Osteoblast (primary cell): ENCODE measurements at regions not wholly inside any gene's neighbourhood (a gene's known extent, or its start where the extent isn't known, plus 50 kb on each side); places are given as distances from the start of the nearest gene placed in this dataset.

Experiments
- DNase-seq: peaks from one replicate; pipeline ENCODE4 v3.0.0; 2011; ENCODE audit warnings: low spot score, mixed read lengths; ENCODE audit not compliant: insufficient read length; ENCODE audit errors: missing footprints
- H2AFZ ChIP-seq: 2 replicates; pipeline ENCODE4 v1.6.0; 2011; ENCODE audit warnings: mild to moderate bottlenecking, low read length
- H3K27ac ChIP-seq: 2 replicates; pipeline ENCODE4 v1.5.1; 2011; ENCODE audit warnings: mild to moderate bottlenecking, low read depth, low read length, moderate library complexity
- H3K27me3 ChIP-seq: 2 replicates; pipeline ENCODE4 v1.6.0; 2012; ENCODE audit warnings: mild to moderate bottlenecking, control low read depth, inconsistent platforms, low read length, moderate library complexity; ENCODE audit not compliant: insufficient read depth
- H3K36me3 ChIP-seq: 2 replicates; pipeline ENCODE4 v1.5.1; 2011; ENCODE audit warnings: mild to moderate bottlenecking, low read length, control low read depth, moderate library complexity; ENCODE audit not compliant: insufficient read depth
- H3K4me1 ChIP-seq: 2 replicates; pipeline ENCODE4 v1.5.1; 2011; ENCODE audit warnings: mild to moderate bottlenecking, low read length, control low read depth, moderate library complexity; ENCODE audit not compliant: insufficient read depth
- H3K4me2 ChIP-seq: 2 replicates; pipeline ENCODE4 v1.6.0; 2011; ENCODE audit warnings: mild to moderate bottlenecking, low read length; ENCODE audit not compliant: insufficient read depth
- H3K4me3 ChIP-seq: fragments of 200-600 bp; sonication (generic); 3 replicates; pipeline ENCODE4 v1.5.1; 2012; ENCODE audit warnings: mild to moderate bottlenecking, low read length, inconsistent platforms; ENCODE audit not compliant: insufficient read depth
- H3K79me2 ChIP-seq: 2 replicates; pipeline ENCODE4 v1.6.0; 2012; ENCODE audit warnings: mild to moderate bottlenecking, low read length, control low read depth, inconsistent platforms; ENCODE audit not compliant: insufficient read depth
- H3K9me3 ChIP-seq: 2 replicates; pipeline ENCODE4 v1.5.1; 2011; ENCODE audit warnings: low read depth, low read length, control low read depth
- H4K20me1 ChIP-seq: 2 replicates; pipeline ENCODE4 v1.6.0; 2012; ENCODE audit warnings: mild to moderate bottlenecking, low read length, control low read depth; ENCODE audit not compliant: insufficient read depth
- TF ChIP-seq, protein P1 (sequence below): IDR thresholded peaks from 2 replicates; pipeline ENCODE4 v1.5.1; 2011; ENCODE audit warnings: mild to moderate bottlenecking, low read depth, low read length, moderate library complexity; ENCODE audit errors: extremely low read depth

DNA sequence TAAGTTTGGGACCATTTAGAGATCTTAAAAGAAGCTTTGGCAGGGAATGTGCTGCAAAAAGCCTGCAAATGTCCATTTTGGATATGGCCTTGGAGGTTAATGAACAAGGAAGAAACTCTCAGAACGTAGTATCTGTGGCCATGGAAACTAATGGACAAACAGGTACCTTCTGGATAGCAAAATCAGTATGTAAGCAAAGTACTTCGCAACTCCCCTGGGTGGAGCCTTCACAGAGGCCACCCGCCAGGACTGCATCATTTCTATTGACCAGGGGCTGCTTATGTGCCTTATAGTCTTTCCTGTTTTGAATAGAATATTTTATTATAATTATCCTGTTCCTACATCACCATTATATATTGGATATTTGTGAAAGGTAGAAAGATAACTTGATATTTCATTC, 510.8 kb upstream of the SYNCRIP start:
- no peak overlapping the region for H2AFZ ChIP-seq
- no peak for DNase-seq
- TF ChIP-seq, protein P1, sequence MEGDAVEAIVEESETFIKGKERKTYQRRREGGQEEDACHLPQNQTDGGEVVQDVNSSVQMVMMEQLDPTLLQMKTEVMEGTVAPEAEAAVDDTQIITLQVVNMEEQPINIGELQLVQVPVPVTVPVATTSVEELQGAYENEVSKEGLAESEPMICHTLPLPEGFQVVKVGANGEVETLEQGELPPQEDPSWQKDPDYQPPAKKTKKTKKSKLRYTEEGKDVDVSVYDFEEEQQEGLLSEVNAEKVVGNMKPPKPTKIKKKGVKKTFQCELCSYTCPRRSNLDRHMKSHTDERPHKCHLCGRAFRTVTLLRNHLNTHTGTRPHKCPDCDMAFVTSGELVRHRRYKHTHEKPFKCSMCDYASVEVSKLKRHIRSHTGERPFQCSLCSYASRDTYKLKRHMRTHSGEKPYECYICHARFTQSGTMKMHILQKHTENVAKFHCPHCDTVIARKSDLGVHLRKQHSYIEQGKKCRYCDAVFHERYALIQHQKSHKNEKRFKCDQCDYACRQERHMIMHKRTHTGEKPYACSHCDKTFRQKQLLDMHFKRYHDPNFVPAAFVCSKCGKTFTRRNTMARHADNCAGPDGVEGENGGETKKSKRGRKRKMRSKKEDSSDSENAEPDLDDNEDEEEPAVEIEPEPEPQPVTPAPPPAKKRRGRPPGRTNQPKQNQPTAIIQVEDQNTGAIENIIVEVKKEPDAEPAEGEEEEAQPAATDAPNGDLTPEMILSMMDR: no peak

DNA sequence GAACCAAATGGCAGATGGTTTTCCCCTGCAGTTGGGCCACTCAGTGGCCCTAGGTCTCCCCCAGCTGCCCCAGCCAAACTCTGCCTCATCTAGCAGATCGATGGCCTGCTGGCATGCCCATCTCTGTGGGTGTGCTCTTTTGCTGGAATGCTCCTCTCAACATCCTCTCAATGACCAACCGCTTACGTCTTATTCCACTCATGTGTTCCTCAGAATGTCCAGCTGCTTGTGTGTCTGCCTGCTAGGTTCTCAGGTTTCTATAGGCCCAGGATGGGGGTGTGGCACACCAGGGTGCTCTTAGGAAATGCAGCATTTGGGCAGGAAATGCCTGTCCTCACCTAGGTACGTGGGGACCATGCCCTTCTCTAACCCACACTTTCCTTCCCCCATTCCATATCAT, 509.9 kb upstream of the SYNCRIP start:
- no peaks in the 10 kb centered on the region for H3K36me3 ChIP-seq
- no peak overlapping the region for H3K27ac ChIP-seq
- H3K4me1 ChIP-seq: no peaks in the 10 kb centered on the region
- no peaks in the 10 kb centered on the region for H3K79me2 ChIP-seq
- no peak overlapping the region for H3K4me3 ChIP-seq
- H3K4me2 ChIP-seq: no peak overlapping the region
- H3K27me3 ChIP-seq: no peaks in the 10 kb centered on the region
- H3K9me3 ChIP-seq: no peaks in the 10 kb centered on the region
- no peak overlapping the region for H2AFZ ChIP-seq
- no peak for DNase-seq
- H4K20me1 ChIP-seq: no peaks in the 10 kb centered on the region
- TF ChIP-seq, protein P1: no peak

More for the DNA sequence above, 510.8 kb upstream of the SYNCRIP start:
- H3K27me3 ChIP-seq: no peaks in the 10 kb centered on the region
- H3K36me3 ChIP-seq: no peaks in the 10 kb centered on the region
- H3K4me2 ChIP-seq: no peak overlapping the region
- no peaks in the 10 kb centered on the region for H3K4me1 ChIP-seq
- H3K27ac ChIP-seq: no peak overlapping the region
- H4K20me1 ChIP-seq: no peaks in the 10 kb centered on the region
- no peaks in the 10 kb centered on the region for H3K79me2 ChIP-seq
- no peak overlapping the region for H3K4me3 ChIP-seq
- H3K9me3 ChIP-seq: no peaks in the 10 kb centered on the region

DNA sequence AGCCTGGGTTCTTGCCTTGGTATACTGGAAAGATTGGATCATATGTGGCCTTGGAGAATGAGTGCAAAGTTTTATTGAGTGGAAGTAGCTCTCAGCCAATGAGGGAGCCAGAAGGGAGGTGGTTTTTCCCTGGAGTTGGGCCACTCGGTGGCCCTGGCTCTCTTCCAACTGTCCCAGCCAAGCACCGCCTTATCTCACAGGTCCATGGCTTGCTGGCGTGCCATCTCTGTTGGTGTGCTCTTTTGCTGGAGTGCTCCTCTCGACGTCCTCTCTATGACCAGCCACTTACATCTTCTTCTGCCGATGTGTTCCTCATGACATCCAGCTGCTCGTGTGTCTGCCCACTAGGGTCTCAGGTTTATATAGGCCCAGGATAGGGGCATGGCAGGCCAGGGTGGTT, 505.9 kb upstream of the SYNCRIP start:
- DNase-seq: no peak
- Histone ChIP-seq H2AFZ (no peak overlapping the region), H3K4me1 (no peaks in the 10 kb centered on the region), H3K27me3 (no peaks in the 10 kb centered on the region), H3K9me3 (no peaks in the 10 kb centered on the region), H3K4me3 (no peak overlapping the region), H3K4me2 (no peak overlapping the region), H4K20me1 (no peaks in the 10 kb centered on the region), H3K79me2 (no peaks in the 10 kb centered on the region), H3K36me3 (no peaks in the 10 kb centered on the region), H3K27ac (no peak overlapping the region)
- TF ChIP-seq, protein P1: no peak

DNA sequence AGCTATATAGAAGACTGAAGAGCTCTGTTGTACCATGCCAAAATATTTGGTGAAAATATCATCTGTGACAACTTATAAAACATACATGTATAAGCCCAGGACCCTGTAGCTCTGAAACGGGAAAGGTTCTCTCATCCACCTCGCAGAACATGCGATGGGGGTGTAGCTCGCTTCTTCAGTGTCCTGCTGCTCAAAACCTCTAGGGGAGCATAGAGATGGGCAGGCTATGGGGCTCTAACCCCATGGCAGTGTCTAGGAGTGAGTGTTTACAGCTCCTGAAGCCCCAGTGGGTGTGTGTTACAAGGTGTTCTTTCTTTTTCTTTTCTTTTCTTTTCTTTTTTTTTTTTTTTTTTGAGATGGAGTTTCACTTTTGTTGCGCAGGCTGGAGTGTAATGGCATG, 505.2 kb upstream of the SYNCRIP start:
- Histone ChIP-seq H3K79me2 (no peaks in the 10 kb centered on the region), H2AFZ (no peak overlapping the region), H3K4me3 (no peak overlapping the region), H3K4me2 (no peak overlapping the region), H3K36me3 (no peaks in the 10 kb centered on the region), H3K9me3 (no peaks in the 10 kb centered on the region), H3K4me1 (no peaks in the 10 kb centered on the region), H3K27ac (no peak overlapping the region), H3K27me3 (no peaks in the 10 kb centered on the region), H4K20me1 (no peaks in the 10 kb centered on the region)
- TF ChIP-seq, protein P1: no peak
- no peak for DNase-seq
